OCI-LY7 (cell line): ENCODE measurements at regions not wholly inside any gene's neighbourhood (a gene's known extent, or its start where the extent isn't known, plus 50 kb on each side); places are given as distances from the start of the nearest gene placed in this dataset.

Experiments used
- BruUV-seq: library from RNA; stranded (reverse); fragments of 400-500 nt; replicated peaks from 2 replicates; lab custom pipeline; 2021; lab: Mats Ljungman, UMichigan
- CTCF ChIA-PET: fragments of 300-600 bp; sonication (Branson Sonifier 250); formaldehyde crosslinking; loops from one replicate; lab custom pipeline; 2022; ENCODE audit warnings: antibody characterized with exemption; ENCODE audit not compliant: unreplicated experiment; lab: Charles Lee
- POLR2A ChIA-PET: fragments of 300-600 bp; sonication (Branson Sonifier 250); formaldehyde crosslinking; loops from one replicate; lab custom pipeline; 2022; ENCODE audit warnings: antibody characterized with exemption; lab: Charles Lee
- DNase-seq: peaks from one replicate; pipeline ENCODE4 v3.0.0-alpha.2; 2015; ENCODE audit warnings: low spot score
- H2AFZ ChIP-seq: fragments of 200-600 bp; sonication (generic), shearing (Covaris generic); 2 replicates; pipeline ENCODE4 v1.6.1; 2014; ENCODE audit warnings: mild to moderate bottlenecking, antibody characterized with exemption, low read length, moderate library complexity
- H3K27ac ChIP-seq: fragments of 200-600 bp; sonication (generic); 2 replicates; pipeline ENCODE4 v1.5.1; 2014; ENCODE audit warnings: mixed run types, low read depth, mild to moderate bottlenecking, moderate library complexity, low read length, inconsistent platforms; ENCODE audit not compliant: poor library complexity, severe bottlenecking
- H3K36me3 ChIP-seq: fragments of 200-600 bp; sonication (generic); 2 replicates; pipeline ENCODE4 v1.6.1; 2014; ENCODE audit warnings: mild to moderate bottlenecking, antibody characterized with exemption, low read length, moderate library complexity, mixed read lengths; ENCODE audit not compliant: insufficient read depth
- H3K4me1 ChIP-seq: fragments of 200-600 bp; sonication (generic); 2 replicates; pipeline ENCODE4 v1.5.1; 2014; ENCODE audit warnings: mild to moderate bottlenecking, low read length; ENCODE audit not compliant: insufficient read depth, poor library complexity, severe bottlenecking
- H3K4me2 ChIP-seq: fragments of 200-600 bp; sonication (generic); 2 replicates; pipeline ENCODE4 v1.6.1; 2014; ENCODE audit warnings: mild to moderate bottlenecking, low read length
- H3K4me3 ChIP-seq: fragments of 200-600 bp; sonication (generic); 2 replicates; pipeline ENCODE4 v1.5.1; 2014; ENCODE audit warnings: mild to moderate bottlenecking, low read depth, low read length; ENCODE audit not compliant: poor library complexity, severe bottlenecking
- H3K79me2 ChIP-seq: fragments of 200-600 bp; sonication (generic); 2 replicates; pipeline ENCODE4 v1.6.1; 2016; ENCODE audit warnings: low read depth, mild to moderate bottlenecking, low read length, moderate library complexity, mixed read lengths; ENCODE audit not compliant: insufficient read depth
- H3K9me2 ChIP-seq: fragments of 200-600 bp; sonication (generic); 2 replicates; pipeline ENCODE4 v1.6.1; 2016; ENCODE audit warnings: mild to moderate bottlenecking, low read length, mixed read lengths; ENCODE audit not compliant: insufficient read depth
- H3K9me3 ChIP-seq: fragments of 200-600 bp; sonication (generic); 2 replicates; pipeline ENCODE4 v1.6.1; 2014; ENCODE audit warnings: mild to moderate bottlenecking, mixed run types, low read length, mixed read lengths
- H4K20me1 ChIP-seq: fragments of 200-600 bp; sonication (generic); 2 replicates; pipeline ENCODE4 v1.6.1; 2014; ENCODE audit warnings: mild to moderate bottlenecking, antibody characterized with exemption, low read length, moderate library complexity, mixed read lengths; ENCODE audit not compliant: insufficient read depth
- EZH2phosphoT487 ChIP-seq: fragments of 200-600 bp; sonication (generic); IDR thresholded peaks from 2 replicates; pipeline ENCODE4 v1.6.1; 2018; ENCODE audit warnings: low read depth, borderline replicate concordance, mild to moderate bottlenecking, mixed run types, antibody characterized with exemption, low read length, moderate library complexity, mixed read lengths
- intact Hi-C: fragments of 100-400 bp; cut with micrococcal nuclease; formaldehyde crosslinking; loops from one replicate; pipeline ENCODE4 v1.10.0; 2022; ENCODE audit not compliant: unreplicated experiment
- TF ChIP-seq, protein P1 (sequence below): fragments of 200-600 bp; sonication (generic); conservative IDR thresholded peaks from 2 replicates; pipeline ENCODE4 v1.5.1; 2014; ENCODE audit warnings: mild to moderate bottlenecking, antibody characterized with exemption, low read length, moderate library complexity, mixed read lengths

DNA sequence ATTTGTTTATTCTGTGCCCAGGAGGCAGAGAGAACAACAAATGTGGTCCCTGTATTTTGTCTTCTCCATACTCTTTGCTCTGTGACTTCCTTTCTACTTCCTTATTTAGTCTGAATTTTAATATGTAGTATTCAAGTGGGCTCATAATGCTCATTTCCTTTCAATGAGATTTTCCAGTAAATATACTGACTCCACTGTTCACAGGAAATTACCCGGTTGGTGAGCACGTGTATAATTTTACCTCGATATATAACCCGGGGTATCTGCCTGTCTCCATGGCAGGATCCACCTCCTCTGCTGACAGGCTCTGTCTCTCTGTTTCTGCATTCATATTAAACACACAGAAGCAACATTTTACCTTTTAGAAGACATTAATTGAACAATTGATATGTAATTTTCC is 166.0 kb downstream of the SLC38A4 start:
- Histone ChIP-seq H3K36me3 (no peaks in the 10 kb centered on the region), H3K4me2 (no peak overlapping the region), H3K79me2 (no peaks in the 10 kb centered on the region), H4K20me1 (no peaks in the 10 kb centered on the region), H3K4me3 (no peak overlapping the region), H3K27ac (no peak overlapping the region), H3K9me2 (no peaks in the 10 kb centered on the region), H2AFZ (no peak overlapping the region), H3K4me1 (no peaks in the 10 kb centered on the region), H3K9me3 (no peaks in the 10 kb centered on the region)
- intact Hi-C loops: loop anchor here (10.0 kb wide), 2 partner anchors 305 to 505 kb away; no protein-coding TSS in a partner anchor
- CTCF ChIA-PET: no interaction called here
- no TSS peak for BruUV-seq
- no peak for DNase-seq
- TF ChIP-seq EZH2phosphoT487: no peak
- TF ChIP-seq, protein P1, sequence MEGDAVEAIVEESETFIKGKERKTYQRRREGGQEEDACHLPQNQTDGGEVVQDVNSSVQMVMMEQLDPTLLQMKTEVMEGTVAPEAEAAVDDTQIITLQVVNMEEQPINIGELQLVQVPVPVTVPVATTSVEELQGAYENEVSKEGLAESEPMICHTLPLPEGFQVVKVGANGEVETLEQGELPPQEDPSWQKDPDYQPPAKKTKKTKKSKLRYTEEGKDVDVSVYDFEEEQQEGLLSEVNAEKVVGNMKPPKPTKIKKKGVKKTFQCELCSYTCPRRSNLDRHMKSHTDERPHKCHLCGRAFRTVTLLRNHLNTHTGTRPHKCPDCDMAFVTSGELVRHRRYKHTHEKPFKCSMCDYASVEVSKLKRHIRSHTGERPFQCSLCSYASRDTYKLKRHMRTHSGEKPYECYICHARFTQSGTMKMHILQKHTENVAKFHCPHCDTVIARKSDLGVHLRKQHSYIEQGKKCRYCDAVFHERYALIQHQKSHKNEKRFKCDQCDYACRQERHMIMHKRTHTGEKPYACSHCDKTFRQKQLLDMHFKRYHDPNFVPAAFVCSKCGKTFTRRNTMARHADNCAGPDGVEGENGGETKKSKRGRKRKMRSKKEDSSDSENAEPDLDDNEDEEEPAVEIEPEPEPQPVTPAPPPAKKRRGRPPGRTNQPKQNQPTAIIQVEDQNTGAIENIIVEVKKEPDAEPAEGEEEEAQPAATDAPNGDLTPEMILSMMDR: no peak
- POLR2A ChIA-PET: no interaction called here

DNA sequence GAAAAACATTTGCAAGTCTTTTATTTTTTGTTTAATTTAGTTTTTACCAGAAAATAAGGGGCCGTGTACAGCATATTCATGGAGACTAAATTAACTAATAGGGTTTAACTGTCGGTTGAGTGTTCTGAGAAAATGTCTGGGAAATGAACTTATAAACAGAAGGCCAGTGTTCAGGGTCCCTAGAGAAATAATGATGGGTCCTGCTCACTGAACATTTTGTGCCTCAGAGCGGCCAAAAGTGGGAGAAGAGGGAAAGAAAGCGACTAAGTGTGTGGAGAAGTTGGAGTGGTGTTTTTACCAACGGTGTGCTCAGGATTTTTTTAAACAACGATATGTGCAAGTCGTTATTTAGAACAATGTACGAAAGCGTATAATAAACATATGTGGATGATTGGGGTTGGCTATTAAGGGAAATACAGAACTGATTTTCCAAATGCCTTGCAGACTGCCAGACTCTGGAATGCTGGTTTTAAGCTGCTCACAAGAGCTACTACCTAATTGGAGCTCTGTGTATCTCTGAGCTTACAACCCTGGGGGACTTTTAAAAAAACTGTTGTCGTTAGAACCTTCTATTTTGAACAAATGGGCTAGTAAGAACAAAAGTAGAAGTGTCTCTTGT is 166.7 kb downstream of the SLC38A4 start:
- Histone ChIP-seq H3K9me3 (no peaks in the 10 kb centered on the region), H3K27ac (no peak overlapping the region), H3K4me2 (no peak overlapping the region), H3K36me3 (no peaks in the 10 kb centered on the region), H3K4me3 (no peak overlapping the region), H3K79me2 (no peaks in the 10 kb centered on the region), H3K4me1 (no peaks in the 10 kb centered on the region), H3K9me2 (no peaks in the 10 kb centered on the region), H4K20me1 (no peaks in the 10 kb centered on the region), H2AFZ (no peak overlapping the region)
- DNase-seq: no peak
- ChIA-PET CTCF (no interaction called here), POLR2A (no interaction called here)
- no TSS peak for BruUV-seq
- no peak for TF ChIP-seq EZH2phosphoT487
- TF ChIP-seq, protein P1: no peak
- intact Hi-C loops: loop anchor here (10.0 kb wide), 1 partner anchor 304 kb away; no protein-coding TSS in a partner anchor
